Suprapubic skin (tissue), 4 donors: ENCODE measurements at regions not wholly inside any gene's neighbourhood (a gene's known extent, or its start where the extent isn't known, plus 50 kb on each side); places are given as distances from the start of the nearest gene placed in this dataset.

Experiments used
- DNase-seq, 2 donors: peaks; one replicate each; pipeline ENCODE4 v3.0.0-alpha.2; 2019; ENCODE audit warnings: low spot score in 2 of 2
- H3K27ac ChIP-seq: fragments of 200-600 bp; sonication (generic); one replicate; pipeline ENCODE4 v1.5.1; 2019
- H3K27me3 ChIP-seq: fragments of 200-600 bp; sonication (generic); one replicate; pipeline ENCODE4 v1.5.1; 2019
- H3K36me3 ChIP-seq: fragments of 200-600 bp; sonication (generic); one replicate; pipeline ENCODE4 v1.5.1; 2019
- H3K4me1 ChIP-seq: fragments of 200-600 bp; sonication (generic); one replicate; pipeline ENCODE4 v1.5.1; 2019
- H3K4me3 ChIP-seq: fragments of 200-600 bp; sonication (generic); one replicate; pipeline ENCODE4 v1.5.1; 2019; ENCODE audit warnings: mild to moderate bottlenecking
- H3K9me3 ChIP-seq: fragments of 200-600 bp; sonication (generic); one replicate; pipeline ENCODE4 v1.5.1; 2019
- EP300 ChIP-seq: sonication (generic); formaldehyde crosslinking; IDR thresholded peaks from one replicate; pipeline ENCODE4 v1.6.1; 2017; ENCODE audit warnings: antibody characterized with exemption
- POLR2A ChIP-seq, 2 donors: fragments of 450-650 bp; IDR thresholded peaks; one replicate each; pipeline ENCODE4 v1.6.1; 2017; ENCODE audit warnings: antibody characterized with exemption in 2 of 2, mild to moderate bottlenecking in 2 of 2, moderate library complexity in 2 of 2
- POLR2AphosphoS5 ChIP-seq, 3 donors: sonication (generic); formaldehyde crosslinking; IDR thresholded peaks; one replicate each; pipeline ENCODE4 v1.6.1; 2017; ENCODE audit warnings: antibody characterized with exemption in 3 of 3
- WGBS: methylation state at CpG from one replicate; pipeline ENCODE4 v1.1.5; 2018; 5-methylcytosine and 5-hydroxymethylcytosine counted together
- TF ChIP-seq, protein P1 (sequence below), 2 donors: fragments of 200-600 bp in 1 of 2; fragments of 450-650 bp in 1 of 2; sonication (generic) in 1 of 2; IDR thresholded peaks; one replicate each; pipeline ENCODE4 v1.5.1; 2016 to 2019; ENCODE audit warnings: antibody characterized with exemption in 2 of 2, mild to moderate bottlenecking in 1 of 2, moderate library complexity in 1 of 2

DNA sequence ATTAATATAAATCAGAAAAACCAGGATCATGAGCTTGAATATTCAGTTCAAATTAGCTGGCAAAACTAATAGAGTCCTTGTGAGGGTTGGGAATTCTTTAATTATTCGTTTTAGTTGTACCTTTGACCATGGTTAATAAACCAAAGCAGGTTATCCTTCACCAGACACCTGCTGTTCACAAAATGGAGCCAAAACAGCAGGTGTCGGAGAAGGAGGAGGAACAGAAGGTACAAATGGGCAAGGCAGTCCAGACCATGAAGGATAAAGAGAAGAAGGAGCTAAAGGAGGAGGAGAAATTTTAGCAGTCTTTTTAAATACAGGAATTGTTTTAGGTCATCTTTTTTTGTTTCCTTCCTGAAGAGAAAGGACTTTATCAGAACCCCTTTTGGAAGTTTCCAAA lies 106.1 kb downstream of the NHLRC3 start:
- Histone ChIP-seq H3K27me3 (no peaks in the 10 kb centered on the region), H3K9me3 (no peaks in the 10 kb centered on the region), H3K36me3 (no peaks in the 10 kb centered on the region), H3K4me1 (peaks cover 11% of the 10 kb centered on the region), H3K4me3 (no peak overlapping the region), H3K27ac (no peak overlapping the region)
- DNase-seq, result no peak
- TF ChIP-seq POLR2AphosphoS5 (IDR thresholded peaks at IDR 0.05) (no peak), POLR2A (IDR thresholded peaks at IDR 0.05) (no peak), EP300 (no peak)
- TF ChIP-seq, protein P1, sequence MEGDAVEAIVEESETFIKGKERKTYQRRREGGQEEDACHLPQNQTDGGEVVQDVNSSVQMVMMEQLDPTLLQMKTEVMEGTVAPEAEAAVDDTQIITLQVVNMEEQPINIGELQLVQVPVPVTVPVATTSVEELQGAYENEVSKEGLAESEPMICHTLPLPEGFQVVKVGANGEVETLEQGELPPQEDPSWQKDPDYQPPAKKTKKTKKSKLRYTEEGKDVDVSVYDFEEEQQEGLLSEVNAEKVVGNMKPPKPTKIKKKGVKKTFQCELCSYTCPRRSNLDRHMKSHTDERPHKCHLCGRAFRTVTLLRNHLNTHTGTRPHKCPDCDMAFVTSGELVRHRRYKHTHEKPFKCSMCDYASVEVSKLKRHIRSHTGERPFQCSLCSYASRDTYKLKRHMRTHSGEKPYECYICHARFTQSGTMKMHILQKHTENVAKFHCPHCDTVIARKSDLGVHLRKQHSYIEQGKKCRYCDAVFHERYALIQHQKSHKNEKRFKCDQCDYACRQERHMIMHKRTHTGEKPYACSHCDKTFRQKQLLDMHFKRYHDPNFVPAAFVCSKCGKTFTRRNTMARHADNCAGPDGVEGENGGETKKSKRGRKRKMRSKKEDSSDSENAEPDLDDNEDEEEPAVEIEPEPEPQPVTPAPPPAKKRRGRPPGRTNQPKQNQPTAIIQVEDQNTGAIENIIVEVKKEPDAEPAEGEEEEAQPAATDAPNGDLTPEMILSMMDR (IDR thresholded peaks at IDR 0.05), result no peak
- 51% methylated on average over 2 of the region's 2 CpGs for WGBS

GRCh38 chr13:39144941-39145533 lies 106.8 kb downstream of the NHLRC3 start:
- Histone ChIP-seq H3K9me3 (no peaks in the 10 kb centered on the region), H3K27me3 (no peaks in the 10 kb centered on the region), H3K4me3 (no peak overlapping the region), H3K4me1 (peaks cover 11% of the 10 kb centered on the region), H3K27ac (no peak overlapping the region), H3K36me3 (no peaks in the 10 kb centered on the region)
- DNase-seq, result peak in 1 of 2 donors; percentile 69
- WGBS, result 15% methylated on average over 8 of the region's 8 CpGs
- no peak for TF ChIP-seq POLR2AphosphoS5 (IDR thresholded peaks at IDR 0.05)
- TF ChIP-seq POLR2A (IDR thresholded peaks at IDR 0.05), result no peak
- TF ChIP-seq EP300, result no peak
- TF ChIP-seq, protein P1 (IDR thresholded peaks at IDR 0.05), result peak; percentile 35 to 68

- peaks cover 11% of the 10 kb centered on the region for H3K4me1 ChIP-seq
- H3K36me3 ChIP-seq, result no peaks in the 10 kb centered on the region
- 37% methylated on average over 5 of the region's 5 CpGs for WGBS
- H3K9me3 ChIP-seq, result no peaks in the 10 kb centered on the region
- H3K27ac ChIP-seq, result no peak overlapping the region
- H3K27me3 ChIP-seq, result no peaks in the 10 kb centered on the region
- no peak overlapping the region for H3K4me3 ChIP-seq
- no peak for TF ChIP-seq EP300
- TF ChIP-seq POLR2AphosphoS5 (IDR thresholded peaks at IDR 0.05), result peak; percentile 46 to 84 (median 62)
- peak in 1 of 2 donors; percentile 60 for DNase-seq
These were observed 110.3 kb downstream of the NHLRC3 start for GRCh38 chr13:39148513-39148961.

DNA sequence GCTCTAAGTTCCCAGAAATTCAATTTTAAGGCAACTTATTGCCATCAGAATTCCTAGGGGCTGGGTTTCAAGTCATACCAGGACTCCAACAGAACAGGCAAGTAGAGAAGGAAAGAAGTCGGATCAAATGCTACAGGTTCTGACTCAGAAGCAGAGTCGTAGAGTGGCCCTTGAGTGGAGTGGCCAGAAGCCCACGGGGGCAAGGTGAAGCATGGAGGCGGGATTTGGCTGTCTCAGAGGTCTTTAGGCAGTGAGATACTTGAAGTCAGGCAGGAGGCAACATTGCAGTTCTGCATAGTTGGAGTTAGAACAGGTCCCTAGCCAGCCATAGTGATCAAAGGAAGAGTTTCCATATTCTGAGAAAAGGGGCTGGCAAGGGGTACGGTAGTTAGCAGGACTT lies 111.6 kb downstream of the NHLRC3 start:
- no peaks in the 10 kb centered on the region for H3K27me3 ChIP-seq
- peaks cover 11% of the 10 kb centered on the region for H3K4me1 ChIP-seq
- 90% methylated on average over 5 of the region's 5 CpGs for WGBS
- H3K27ac ChIP-seq, result no peak overlapping the region
- no peak for DNase-seq
- TF ChIP-seq POLR2AphosphoS5 (IDR thresholded peaks at IDR 0.05), result no peak
- no peak for TF ChIP-seq POLR2A (IDR thresholded peaks at IDR 0.05)
- no peak overlapping the region for H3K4me3 ChIP-seq
- no peaks in the 10 kb centered on the region for H3K36me3 ChIP-seq
- H3K9me3 ChIP-seq, result no peaks in the 10 kb centered on the region

DNA sequence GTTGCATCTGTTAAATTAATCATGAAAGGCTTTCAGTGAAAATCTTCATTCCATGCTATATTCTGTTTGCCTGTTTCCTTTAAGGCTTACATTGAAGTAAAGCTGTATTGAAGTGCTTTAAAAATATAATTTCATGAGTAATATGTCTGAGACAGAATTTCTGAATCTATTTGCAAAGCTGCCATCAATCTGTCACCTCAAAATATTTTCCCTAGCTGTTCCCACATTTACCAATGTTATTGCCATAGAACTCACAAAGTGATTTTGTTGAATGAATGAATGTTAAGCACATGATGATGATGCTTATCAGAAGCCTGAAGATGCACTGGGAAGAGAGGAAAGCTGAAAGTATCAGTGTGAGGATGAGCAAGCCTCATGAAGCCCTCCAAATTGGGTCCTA lies 115.8 kb downstream of the NHLRC3 start:
- H3K27ac ChIP-seq, result no peak overlapping the region
- H3K27me3 ChIP-seq, result no peaks in the 10 kb centered on the region
- H3K4me1 ChIP-seq, result peaks cover 3% of the 10 kb centered on the region
- TF ChIP-seq, protein P1 (IDR thresholded peaks at IDR 0.05), result no peak
- TF ChIP-seq POLR2AphosphoS5 (IDR thresholded peaks at IDR 0.05) (no peak), EP300 (no peak), POLR2A (IDR thresholded peaks at IDR 0.05) (no peak)
- H3K36me3 ChIP-seq, result no peaks in the 10 kb centered on the region
- H3K4me3 ChIP-seq, result no peak overlapping the region
- H3K9me3 ChIP-seq, result no peaks in the 10 kb centered on the region
- DNase-seq, result no peak

DNA sequence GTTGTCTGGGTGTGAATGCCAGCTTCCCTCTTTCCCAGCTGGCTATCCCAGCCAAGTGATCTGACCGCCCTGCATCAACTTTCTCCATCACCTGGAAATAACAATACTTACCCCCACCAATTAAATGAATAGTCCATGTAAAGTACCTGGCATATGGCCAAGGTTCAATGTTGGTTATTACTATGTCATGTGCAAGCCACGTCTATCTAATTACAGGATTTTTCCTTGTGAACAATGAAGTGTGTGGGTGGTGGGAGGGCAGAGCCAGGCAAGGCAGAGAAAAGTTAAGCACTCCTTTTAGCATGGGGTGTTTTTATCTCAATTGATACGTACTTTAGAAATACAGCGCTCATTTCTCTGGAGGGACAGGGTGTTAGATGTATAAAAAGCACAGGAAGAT lies 121.1 kb downstream of the NHLRC3 start:
- Histone ChIP-seq H3K27me3 (no peaks in the 10 kb centered on the region), H3K9me3 (no peaks in the 10 kb centered on the region), H3K4me1 (no peaks in the 10 kb centered on the region), H3K36me3 (no peaks in the 10 kb centered on the region), H3K4me3 (no peak overlapping the region), H3K27ac (no peak overlapping the region)
- no peak for TF ChIP-seq EP300
- no peak for DNase-seq
- whole genome bisulfite sequencing, result 45% methylated on average over 4 of the region's 4 CpGs
